SU-DHL-6 (cell line): ENCODE measurements at regions not wholly inside any gene's neighbourhood (a gene's known extent, or its start where the extent isn't known, plus 50 kb on each side); places are given as distances from the start of the nearest gene placed in this dataset.

ENCODE experiments used
- EZH2phosphoT487 ChIP-seq: fragments of 200-600 bp; sonication (generic), shearing (Covaris generic); conservative IDR thresholded peaks from 2 replicates; pipeline ENCODE4 v1.6.1; 2018; ENCODE audit warnings: mild to moderate bottlenecking, antibody characterized with exemption, low read length, moderate library complexity, mixed read lengths
- TF ChIP-seq, protein P1 (sequence below): fragments of 200-600 bp; sonication (generic); IDR thresholded peaks from one replicate; pipeline ENCODE4 v1.5.1; 2017; ENCODE audit warnings: antibody characterized with exemption, mild to moderate bottlenecking, low read length, moderate library complexity; ENCODE audit not compliant: insufficient read depth, poor library complexity, severe bottlenecking

DNA sequence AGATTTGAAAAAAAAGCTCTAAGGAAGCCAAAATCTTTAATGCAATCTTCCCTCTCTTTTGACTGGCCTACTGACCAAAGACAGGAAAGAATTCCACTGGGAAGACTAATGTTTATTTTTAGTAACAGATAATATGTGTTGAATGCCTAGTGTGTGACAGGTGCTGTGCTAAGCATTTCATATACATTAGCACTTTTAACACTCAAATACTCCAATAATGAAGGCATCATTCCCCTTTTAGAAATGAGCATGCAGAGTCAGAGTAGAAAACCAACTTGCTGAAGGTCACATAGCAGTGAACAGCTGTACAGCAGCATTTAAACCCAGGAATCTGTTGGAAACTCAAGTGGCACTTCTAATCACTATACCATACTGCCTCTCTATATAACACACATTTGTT lies 170.6 kb downstream of the MINAR1 start:
- TF ChIP-seq, protein P1, sequence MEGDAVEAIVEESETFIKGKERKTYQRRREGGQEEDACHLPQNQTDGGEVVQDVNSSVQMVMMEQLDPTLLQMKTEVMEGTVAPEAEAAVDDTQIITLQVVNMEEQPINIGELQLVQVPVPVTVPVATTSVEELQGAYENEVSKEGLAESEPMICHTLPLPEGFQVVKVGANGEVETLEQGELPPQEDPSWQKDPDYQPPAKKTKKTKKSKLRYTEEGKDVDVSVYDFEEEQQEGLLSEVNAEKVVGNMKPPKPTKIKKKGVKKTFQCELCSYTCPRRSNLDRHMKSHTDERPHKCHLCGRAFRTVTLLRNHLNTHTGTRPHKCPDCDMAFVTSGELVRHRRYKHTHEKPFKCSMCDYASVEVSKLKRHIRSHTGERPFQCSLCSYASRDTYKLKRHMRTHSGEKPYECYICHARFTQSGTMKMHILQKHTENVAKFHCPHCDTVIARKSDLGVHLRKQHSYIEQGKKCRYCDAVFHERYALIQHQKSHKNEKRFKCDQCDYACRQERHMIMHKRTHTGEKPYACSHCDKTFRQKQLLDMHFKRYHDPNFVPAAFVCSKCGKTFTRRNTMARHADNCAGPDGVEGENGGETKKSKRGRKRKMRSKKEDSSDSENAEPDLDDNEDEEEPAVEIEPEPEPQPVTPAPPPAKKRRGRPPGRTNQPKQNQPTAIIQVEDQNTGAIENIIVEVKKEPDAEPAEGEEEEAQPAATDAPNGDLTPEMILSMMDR, result no peak
- TF ChIP-seq EZH2phosphoT487, result no peak
